Trophoblast cell (in vitro differentiated cells and primary cell): ENCODE measurements at regions not wholly inside any gene's neighbourhood (a gene's known extent, or its start where the extent isn't known, plus 50 kb on each side); places are given as distances from the start of the nearest gene placed in this dataset.

Source experiments
- DNase-seq, 2 donors: peaks; one replicate each; pipeline ENCODE4 v3.0.0-alpha.2; 2016
- H2AFZ ChIP-seq: 2 replicates; pipeline ENCODE4 v1.6.1; 2013; ENCODE audit warnings: low read length, moderate library complexity, mild to moderate bottlenecking; ENCODE audit not compliant: insufficient read depth, poor library complexity
- H2AK5ac ChIP-seq: 2 replicates; pipeline ENCODE4 v1.6.1; 2013; ENCODE audit warnings: mild to moderate bottlenecking, low read length
- H2BK120ac ChIP-seq: 2 replicates; pipeline ENCODE4 v1.6.1; 2013; ENCODE audit warnings: low read length, mild to moderate bottlenecking, moderate library complexity; ENCODE audit not compliant: insufficient read depth, poor library complexity
- H2BK12ac ChIP-seq: 2 replicates; pipeline ENCODE4 v1.6.1; 2013; ENCODE audit warnings: mild to moderate bottlenecking, low read length, moderate library complexity
- H2BK5ac ChIP-seq: 2 replicates; pipeline ENCODE4 v1.6.1; 2013; ENCODE audit warnings: low read length, low read depth, moderate library complexity, mild to moderate bottlenecking; ENCODE audit not compliant: poor library complexity
- H3K14ac ChIP-seq: 2 replicates; pipeline ENCODE4 v1.6.1; 2013; ENCODE audit warnings: mild to moderate bottlenecking, low read length
- H3K18ac ChIP-seq: 2 replicates; pipeline ENCODE4 v1.6.1; 2013; ENCODE audit warnings: mild to moderate bottlenecking, low read length
- H3K23ac ChIP-seq: 2 replicates; pipeline ENCODE4 v1.6.1; 2013; ENCODE audit warnings: low read length
- H3K27ac ChIP-seq: 2 replicates; pipeline ENCODE4 v1.5.1; 2013; ENCODE audit warnings: low read depth, mild to moderate bottlenecking, inconsistent platforms, low read length, moderate library complexity
- H3K27me3 ChIP-seq: 2 replicates; pipeline ENCODE4 v1.6.1; 2013; ENCODE audit warnings: inconsistent platforms, mild to moderate bottlenecking, low read length, moderate library complexity; ENCODE audit not compliant: insufficient read depth
- H3K36me3 ChIP-seq, 2 experiments: 1 replicate in 1 of 2; 2 replicates in 1 of 2; pipeline ENCODE4 v1.6.1; 2013; ENCODE audit warnings: low read length in 2 of 2, mild to moderate bottlenecking in 2 of 2, moderate library complexity in 1 of 2; ENCODE audit not compliant: insufficient read depth in 2 of 2, control insufficient read depth in 1 of 2
- H3K4ac ChIP-seq: 2 replicates; pipeline ENCODE4 v1.6.1; 2013; ENCODE audit warnings: low read depth, mild to moderate bottlenecking, low read length, moderate library complexity
- H3K4me1 ChIP-seq, 2 experiments: 1 replicate in 1 of 2; 2 replicates in 1 of 2; pipeline ENCODE4 v1.6.1; 2013; ENCODE audit warnings: low read length in 2 of 2, mild to moderate bottlenecking in 2 of 2, moderate library complexity in 1 of 2; ENCODE audit not compliant: insufficient read depth in 2 of 2, control insufficient read depth in 1 of 2
- H3K4me2 ChIP-seq: 2 replicates; pipeline ENCODE4 v1.6.1; 2013; ENCODE audit warnings: inconsistent platforms, mild to moderate bottlenecking, low read length, moderate library complexity
- H3K4me3 ChIP-seq: 2 replicates; pipeline ENCODE4 v1.5.1; 2013; ENCODE audit warnings: mild to moderate bottlenecking, low read depth, low read length, inconsistent platforms
- H3K79me1 ChIP-seq: one replicate; pipeline ENCODE4 v1.6.1; 2013; ENCODE audit warnings: low read length
- H3K79me2 ChIP-seq: 2 replicates; pipeline ENCODE4 v1.6.1; 2013; ENCODE audit warnings: low read length, mild to moderate bottlenecking; ENCODE audit not compliant: control insufficient read depth, insufficient read depth, poor library complexity
- H3K9ac ChIP-seq: 2 replicates; pipeline ENCODE4 v1.6.1; 2013; ENCODE audit warnings: mild to moderate bottlenecking, low read length
- H3K9me3 ChIP-seq: 2 replicates; pipeline ENCODE4 v1.6.1; 2013; ENCODE audit warnings: low read depth, mild to moderate bottlenecking, control low read depth, inconsistent platforms, low read length; ENCODE audit not compliant: insufficient read depth
- H4K12ac ChIP-seq: 2 replicates; pipeline ENCODE4 v1.6.1; 2013; ENCODE audit warnings: low read depth, mild to moderate bottlenecking, low read length, moderate library complexity
- H4K8ac ChIP-seq: 2 replicates; pipeline ENCODE4 v1.6.1; 2013; ENCODE audit warnings: low read depth, mild to moderate bottlenecking, low read length, moderate library complexity
- H4K91ac ChIP-seq: one replicate; pipeline ENCODE4 v1.6.1; 2013; ENCODE audit warnings: low read depth, mild to moderate bottlenecking, low read length, moderate library complexity
- WGBS: extraction: QIAGEN DNeasy Blood & Tissue Kit; methylation state at CpG from one replicate; pipeline ENCODE4 v1.1.7; 2013; ENCODE audit warnings: missing lambda C conversion rate; ENCODE audit not compliant: insufficient read length, insufficient coverage; ENCODE audit errors: extremely low coverage; 5-methylcytosine and 5-hydroxymethylcytosine counted together

DNA sequence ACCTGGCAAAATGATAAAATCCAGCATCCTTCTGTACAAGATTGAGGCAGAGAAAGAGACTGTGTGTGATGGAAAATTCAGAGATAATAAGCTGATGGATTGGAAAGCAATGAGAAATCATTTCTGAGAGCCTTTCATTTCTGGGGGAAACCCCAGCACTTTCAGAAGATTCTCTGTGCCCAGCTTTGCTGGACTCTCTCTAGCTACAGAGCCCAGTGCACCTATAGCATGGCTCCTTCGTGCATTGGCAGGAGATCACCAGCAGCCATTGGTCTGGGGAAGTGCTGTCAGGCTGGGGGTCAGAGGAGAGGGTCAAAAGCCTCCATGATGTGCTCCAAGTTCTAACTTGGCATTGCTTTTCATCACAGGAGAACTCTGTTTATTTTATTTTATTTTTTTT, 259.9 kb downstream of the SOX9 start:
- H3K4ac ChIP-seq: no peak overlapping the region
- H4K12ac ChIP-seq: no peak overlapping the region
- no peak overlapping the region for H2BK5ac ChIP-seq
- H3K14ac ChIP-seq: no peak overlapping the region
- H3K4me3 ChIP-seq: no peak overlapping the region
- no peaks in the 10 kb centered on the region for H3K36me3 ChIP-seq
- H2AFZ ChIP-seq: no peak overlapping the region
- no peak for DNase-seq
- H3K9ac ChIP-seq: no peak overlapping the region
- H3K23ac ChIP-seq: no peak overlapping the region
- peaks cover 0 to 7% of the 10 kb centered on the region in 2 experiments for H3K4me1 ChIP-seq
- H2AK5ac ChIP-seq: no peak overlapping the region
- no peak overlapping the region for H4K8ac ChIP-seq
- no peak overlapping the region for H2BK120ac ChIP-seq
- WGBS: no CpG with 5 or more reads among the region's 1 CpG
- no peak overlapping the region for H3K4me2 ChIP-seq
- H3K27me3 ChIP-seq: no peaks in the 10 kb centered on the region
- H3K79me1 ChIP-seq: peaks cover 3% of the 10 kb centered on the region
- H4K91ac ChIP-seq: no peak overlapping the region
- no peak overlapping the region for H3K18ac ChIP-seq
- H3K9me3 ChIP-seq: no peaks in the 10 kb centered on the region
- H3K79me2 ChIP-seq: no peaks in the 10 kb centered on the region
- H2BK12ac ChIP-seq: no peak overlapping the region
- no peak overlapping the region for H3K27ac ChIP-seq

DNA sequence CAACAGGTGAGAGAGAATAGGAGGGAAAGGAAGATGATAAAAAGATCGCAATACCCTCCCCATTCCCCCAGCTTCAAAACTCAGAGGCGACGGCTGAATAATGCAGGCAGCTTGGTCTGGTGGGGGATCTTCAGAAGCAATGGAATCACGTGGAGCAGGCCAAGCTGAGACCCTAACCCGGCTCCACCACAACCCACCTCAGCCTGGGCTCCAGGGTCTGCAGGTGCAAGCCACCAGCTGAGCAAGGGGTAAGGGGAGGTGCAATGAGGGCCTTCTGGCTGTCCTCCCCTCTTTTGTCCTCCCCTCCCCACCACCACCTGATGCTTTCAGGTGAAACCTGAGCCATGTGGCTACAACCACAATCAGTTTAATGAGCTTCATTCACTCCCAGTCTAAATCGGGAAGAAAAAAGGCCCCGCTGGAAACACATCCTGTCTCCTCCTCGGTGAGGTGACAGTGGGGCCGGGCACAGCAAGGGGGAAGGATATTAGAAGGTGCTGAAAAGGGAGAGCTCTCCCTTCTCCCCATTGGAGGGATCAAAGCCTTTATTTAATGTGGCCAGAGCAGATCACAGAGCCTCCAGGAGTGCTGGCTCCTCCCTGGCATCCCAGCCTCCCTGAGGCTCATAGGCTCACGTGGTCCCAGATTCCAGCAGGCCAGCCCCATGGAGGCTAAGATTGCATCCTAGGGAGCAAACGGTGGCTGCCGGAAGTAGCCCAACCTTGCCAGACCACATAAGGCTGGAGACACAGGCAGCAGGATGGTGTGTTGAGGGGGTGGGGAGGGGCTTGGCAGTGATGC, 261.0 kb downstream of the SOX9 start:
- no peak overlapping the region for H2AK5ac ChIP-seq
- H2BK12ac ChIP-seq: no peak overlapping the region
- H2AFZ ChIP-seq: no peak overlapping the region
- no peak overlapping the region for H3K4me3 ChIP-seq
- H2BK5ac ChIP-seq: no peak overlapping the region
- no peak overlapping the region for H3K23ac ChIP-seq
- no peak overlapping the region for H3K18ac ChIP-seq
- DNase-seq: no peak
- H3K36me3 ChIP-seq: no peaks in the 10 kb centered on the region
- peak overlapping the region; percentile 58 for H4K91ac ChIP-seq
- H3K9me3 ChIP-seq: no peaks in the 10 kb centered on the region
- H3K4ac ChIP-seq: no peak overlapping the region
- no peaks in the 10 kb centered on the region for H3K79me2 ChIP-seq
- H2BK120ac ChIP-seq: no peak overlapping the region
- H3K79me1 ChIP-seq: peaks cover 3% of the 10 kb centered on the region
- H3K27me3 ChIP-seq: no peaks in the 10 kb centered on the region
- no CpG with 5 or more reads among the region's 12 CpGs for WGBS
- no peak overlapping the region for H4K12ac ChIP-seq
- no peak overlapping the region for H3K9ac ChIP-seq
- H3K27ac ChIP-seq: no peak overlapping the region
- H3K4me1 ChIP-seq: peaks cover 0 to 7% of the 10 kb centered on the region in 2 experiments
- no peak overlapping the region for H3K14ac ChIP-seq
- H4K8ac ChIP-seq: peak overlapping the region; percentile 19
- no peak overlapping the region for H3K4me2 ChIP-seq

DNA sequence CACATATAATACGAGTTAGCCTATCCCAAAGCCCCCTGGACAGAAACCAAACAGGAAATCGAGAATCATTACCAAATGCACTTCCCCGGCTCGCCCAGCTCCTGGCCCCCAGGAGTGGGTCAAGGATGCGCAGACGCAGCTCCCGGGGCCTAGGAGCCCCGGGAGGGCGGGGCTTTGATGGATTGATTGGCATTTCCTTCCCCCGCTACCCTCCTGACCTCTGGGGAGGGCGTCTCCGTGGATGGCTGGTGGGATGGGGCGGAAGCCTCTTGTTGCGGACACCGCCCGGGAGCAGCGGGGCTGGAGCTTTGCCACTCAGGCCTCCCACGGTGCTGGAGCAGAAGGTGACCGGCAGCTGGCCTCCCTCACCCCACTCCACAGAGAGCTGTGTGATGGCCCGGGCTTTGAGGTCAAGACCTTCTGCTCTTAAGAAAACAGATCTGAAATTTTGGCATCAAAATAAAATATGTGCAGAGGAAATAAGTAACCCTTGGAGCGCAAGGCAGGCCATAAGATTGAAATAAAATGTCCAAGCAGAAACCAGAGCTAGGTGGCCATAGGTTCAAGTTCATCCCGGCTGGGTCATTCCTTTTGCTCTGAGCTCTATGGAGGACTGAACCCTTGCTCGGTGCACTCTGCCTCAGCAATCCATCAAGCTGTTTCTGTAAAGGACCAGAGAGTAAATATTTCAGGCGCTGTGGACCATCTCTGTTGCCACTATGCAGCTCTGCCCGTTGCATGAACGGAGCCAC, 262.3 kb downstream of the SOX9 start:
- no peaks in the 10 kb centered on the region for H3K27me3 ChIP-seq
- no peak overlapping the region for H3K23ac ChIP-seq
- no peak overlapping the region for H3K4me3 ChIP-seq
- H3K4ac ChIP-seq: no peak overlapping the region
- no peaks in the 10 kb centered on the region for H3K36me3 ChIP-seq
- no peaks in the 10 kb centered on the region for H3K79me2 ChIP-seq
- no peak for DNase-seq
- no peak overlapping the region for H2BK120ac ChIP-seq
- H4K8ac ChIP-seq: no peak overlapping the region
- WGBS: no CpG with 5 or more reads among the region's 26 CpGs
- no peak overlapping the region for H2AFZ ChIP-seq
- no peak overlapping the region for H3K4me2 ChIP-seq
- no peak overlapping the region for H4K12ac ChIP-seq
- no peak overlapping the region for H3K18ac ChIP-seq
- peaks cover 3% of the 10 kb centered on the region for H3K79me1 ChIP-seq
- no peak overlapping the region for H3K9ac ChIP-seq
- no peak overlapping the region for H2BK12ac ChIP-seq
- H3K4me1 ChIP-seq: peaks cover 0 to 9% of the 10 kb centered on the region in 2 experiments
- H3K14ac ChIP-seq: no peak overlapping the region
- no peak overlapping the region for H3K27ac ChIP-seq
- no peaks in the 10 kb centered on the region for H3K9me3 ChIP-seq
- H4K91ac ChIP-seq: no peak overlapping the region
- H2AK5ac ChIP-seq: no peak overlapping the region
- H2BK5ac ChIP-seq: no peak overlapping the region

DNA sequence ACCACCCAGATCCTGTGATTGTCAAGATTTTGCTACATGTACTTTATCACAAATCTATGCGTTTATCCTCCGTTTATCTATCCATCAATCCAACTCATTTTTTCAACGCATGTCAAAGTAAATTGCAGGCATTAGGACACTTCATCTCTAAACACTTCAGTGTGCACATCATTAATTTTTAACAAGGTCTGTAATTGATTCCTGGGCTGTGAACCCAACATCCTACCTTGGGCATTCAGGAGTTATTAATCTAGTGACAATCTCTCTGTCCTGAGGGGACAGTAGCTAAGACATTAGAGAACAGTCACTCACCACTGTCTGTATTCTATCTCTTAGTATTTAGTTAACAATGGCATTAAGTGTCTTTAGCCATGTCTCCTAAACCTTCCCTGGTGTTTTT, 264.7 kb downstream of the SOX9 start:
- Histone ChIP-seq H2AK5ac (no peak overlapping the region), H3K9ac (no peak overlapping the region), H3K27ac (no peak overlapping the region), H3K27me3 (no peaks in the 10 kb centered on the region), H4K12ac (no peak overlapping the region), H3K14ac (no peak overlapping the region), H3K36me3 (no peaks in the 10 kb centered on the region), H3K4me1 (peaks cover 0 to 6% of the 10 kb centered on the region in 2 experiments), H3K4ac (no peak overlapping the region), H3K18ac (no peak overlapping the region), H3K4me3 (no peak overlapping the region), H3K23ac (no peak overlapping the region), H2AFZ (no peak overlapping the region), H3K4me2 (no peak overlapping the region), H3K79me2 (no peaks in the 10 kb centered on the region), H4K8ac (no peak overlapping the region), H2BK5ac (no peak overlapping the region), H3K79me1 (no peaks in the 10 kb centered on the region), H2BK120ac (no peak overlapping the region), H3K9me3 (no peaks in the 10 kb centered on the region), H2BK12ac (no peak overlapping the region), H4K91ac (no peak overlapping the region)
- 100% methylated on average over 3 of the region's 3 CpGs for WGBS
- DNase-seq: no peak
